ENCODE measurements at regions not wholly inside any gene's neighbourhood (a gene's known extent, or its start where the extent isn't known, plus 50 kb on each side); places are given as distances from the start of the nearest gene placed in this dataset.

- 84% methylated on average over 4 of the region's 4 CpGs for WGBS
- Histone ChIP-seq H3K36me3 (ENCODE audit: insufficient read depth) (no peaks in the 10 kb centered on the region), H3K27ac (ENCODE audit: low read depth) (no peak overlapping the region), H3K4me3 (ENCODE audit: low read depth, low read length) (no peak overlapping the region), H3K4me1 (ENCODE audit: insufficient read depth) (no peaks in the 10 kb centered on the region)
- DNase-seq (ENCODE audit: extremely low spot score): no peak
Measured at GRCh38 chr2:146642066-146642465, 1202.8 kb upstream of the ACVR2A start.

- WGBS: 69% methylated on average over 8 of the region's 8 CpGs
- H3K27ac ChIP-seq (ENCODE audit: low read depth): no peak overlapping the region
- no peaks in the 10 kb centered on the region for H3K36me3 ChIP-seq (ENCODE audit: insufficient read depth)
- no peaks in the 10 kb centered on the region for H3K4me1 ChIP-seq (ENCODE audit: insufficient read depth)
- no peak overlapping the region for H3K4me3 ChIP-seq (ENCODE audit: low read depth, low read length)
- no peak for DNase-seq (ENCODE audit: extremely low spot score)
Measured at GRCh38 chr2:146634230-146635097, 1210.4 kb upstream of the ACVR2A start.

- Histone ChIP-seq H3K4me1 (ENCODE audit: insufficient read depth) (no peaks in the 10 kb centered on the region), H3K4me3 (ENCODE audit: low read depth, low read length) (no peak overlapping the region), H3K27ac (ENCODE audit: low read depth) (no peak overlapping the region), H3K36me3 (ENCODE audit: insufficient read depth) (no peaks in the 10 kb centered on the region)
- no peak for DNase-seq (ENCODE audit: extremely low spot score)
Measured at GRCh38 chr2:146633159-146633558, 1211.7 kb upstream of the ACVR2A start.

- no peak for DNase-seq (ENCODE audit: extremely low spot score)
Measured at GRCh38 chr2:146632707-146633106, 1212.1 kb upstream of the ACVR2A start.

GRCh38 chr2:146624430-146625160, 1220.2 kb upstream of the ACVR2A start:
- Histone ChIP-seq H3K36me3 (ENCODE audit: insufficient read depth) (no peaks in the 10 kb centered on the region), H3K4me1 (ENCODE audit: insufficient read depth) (no peaks in the 10 kb centered on the region), H3K27ac (ENCODE audit: low read depth) (no peak overlapping the region), H3K4me3 (ENCODE audit: low read depth, low read length) (no peak overlapping the region)
- 70% methylated on average over 3 of the region's 3 CpGs for WGBS
- DNase-seq (ENCODE audit: extremely low spot score): no peak

More at GRCh38 chr2:146632707-146633106, 1212.1 kb upstream of the ACVR2A start:
- Histone ChIP-seq H3K4me1 (ENCODE audit: insufficient read depth) (no peaks in the 10 kb centered on the region), H3K36me3 (ENCODE audit: insufficient read depth) (no peaks in the 10 kb centered on the region), H3K27ac (ENCODE audit: low read depth) (no peak overlapping the region), H3K4me3 (ENCODE audit: low read depth, low read length) (no peak overlapping the region)
- WGBS: 90% methylated on average over 4 of the region's 4 CpGs

- H3K27ac ChIP-seq (ENCODE audit: low read depth): no peak overlapping the region
- DNase-seq (ENCODE audit: extremely low spot score): no peak
- no peak overlapping the region for H3K4me3 ChIP-seq (ENCODE audit: low read depth, low read length)
- no peaks in the 10 kb centered on the region for H3K4me1 ChIP-seq (ENCODE audit: insufficient read depth)
- no peaks in the 10 kb centered on the region for H3K36me3 ChIP-seq (ENCODE audit: insufficient read depth)
- 62% methylated on average over 3 of the region's 3 CpGs for WGBS
Measured at GRCh38 chr2:146623771-146624170, 1221.1 kb upstream of the ACVR2A start.

- Histone ChIP-seq H3K4me1 (ENCODE audit: insufficient read depth) (no peaks in the 10 kb centered on the region), H3K4me3 (ENCODE audit: low read depth, low read length) (no peak overlapping the region), H3K36me3 (ENCODE audit: insufficient read depth) (no peaks in the 10 kb centered on the region), H3K27ac (ENCODE audit: low read depth) (no peak overlapping the region)
- no peak for DNase-seq (ENCODE audit: extremely low spot score)
- whole genome bisulfite sequencing: 61% methylated on average over 1 of the region's 1 CpG
Measured at GRCh38 chr2:146621656-146622055, 1223.2 kb upstream of the ACVR2A start.

- no peaks in the 10 kb centered on the region for H3K36me3 ChIP-seq (ENCODE audit: insufficient read depth)
- DNase-seq (ENCODE audit: extremely low spot score): no peak
- H3K27ac ChIP-seq (ENCODE audit: low read depth): no peak overlapping the region
- WGBS: 77% methylated on average over 1 of the region's 1 CpG
- no peak overlapping the region for H3K4me3 ChIP-seq (ENCODE audit: low read depth, low read length)
- no peaks in the 10 kb centered on the region for H3K4me1 ChIP-seq (ENCODE audit: insufficient read depth)
Measured at GRCh38 chr2:146615778-146616177, 1229.1 kb upstream of the ACVR2A start.

GRCh38 chr2:146608490-146608889, 1236.3 kb upstream of the ACVR2A start:
- no peak overlapping the region for H3K27ac ChIP-seq (ENCODE audit: low read depth)
- H3K4me1 ChIP-seq (ENCODE audit: insufficient read depth): no peaks in the 10 kb centered on the region
- WGBS: 32% methylated on average over 1 of the region's 1 CpG
- no peak overlapping the region for H3K4me3 ChIP-seq (ENCODE audit: low read depth, low read length)
- no peak for DNase-seq (ENCODE audit: extremely low spot score)
- H3K36me3 ChIP-seq (ENCODE audit: insufficient read depth): no peaks in the 10 kb centered on the region

- Histone ChIP-seq H3K27ac (ENCODE audit: low read depth) (no peak overlapping the region), H3K4me1 (ENCODE audit: insufficient read depth) (no peaks in the 10 kb centered on the region), H3K36me3 (ENCODE audit: insufficient read depth) (no peaks in the 10 kb centered on the region), H3K4me3 (ENCODE audit: low read depth, low read length) (no peak overlapping the region)
- 90% methylated on average over 4 of the region's 4 CpGs for WGBS
- DNase-seq (ENCODE audit: extremely low spot score): no peak
Measured at GRCh38 chr2:146604521-146604920, 1240.3 kb upstream of the ACVR2A start.

GRCh38 chr2:146602856-146603255, 1242.0 kb upstream of the ACVR2A start:
- Histone ChIP-seq H3K36me3 (ENCODE audit: insufficient read depth) (no peaks in the 10 kb centered on the region), H3K27ac (ENCODE audit: low read depth) (no peak overlapping the region), H3K4me3 (ENCODE audit: low read depth, low read length) (no peak overlapping the region), H3K4me1 (ENCODE audit: insufficient read depth) (no peaks in the 10 kb centered on the region)
- DNase-seq (ENCODE audit: extremely low spot score): no peak
- WGBS: 38% methylated on average over 3 of the region's 3 CpGs

GRCh38 chr2:146602383-146602782, 1242.4 kb upstream of the ACVR2A start:
- Histone ChIP-seq H3K27ac (ENCODE audit: low read depth) (no peak overlapping the region), H3K36me3 (ENCODE audit: insufficient read depth) (no peaks in the 10 kb centered on the region), H3K4me3 (ENCODE audit: low read depth, low read length) (no peak overlapping the region), H3K4me1 (ENCODE audit: insufficient read depth) (no peaks in the 10 kb centered on the region)
- no peak for DNase-seq (ENCODE audit: extremely low spot score)

- no peak overlapping the region for H3K27ac ChIP-seq (ENCODE audit: low read depth)
- no peaks in the 10 kb centered on the region for H3K4me1 ChIP-seq (ENCODE audit: insufficient read depth)
- H3K36me3 ChIP-seq (ENCODE audit: insufficient read depth): no peaks in the 10 kb centered on the region
- WGBS: 88% methylated on average over 2 of the region's 2 CpGs
- DNase-seq (ENCODE audit: extremely low spot score): no peak
- no peak overlapping the region for H3K4me3 ChIP-seq (ENCODE audit: low read depth, low read length)
Measured at GRCh38 chr2:146598791-146599190, 1246.0 kb upstream of the ACVR2A start.

- H3K27ac ChIP-seq (ENCODE audit: low read depth): no peak overlapping the region
- H3K4me1 ChIP-seq (ENCODE audit: insufficient read depth): no peaks in the 10 kb centered on the region
- no peaks in the 10 kb centered on the region for H3K36me3 ChIP-seq (ENCODE audit: insufficient read depth)
- H3K4me3 ChIP-seq (ENCODE audit: low read depth, low read length): no peak overlapping the region
- DNase-seq (ENCODE audit: extremely low spot score): no peak
Measured at GRCh38 chr2:146597291-146597690, 1247.5 kb upstream of the ACVR2A start.
